Activated naive CD8-positive, alpha-beta T cell treated with anti-CD3 and anti-CD28 coated beads, Interleukin-2, amount 50 U/mL, for 24 hours (primary cell): ENCODE measurements at regions not wholly inside any gene's neighbourhood (a gene's known extent, or its start where the extent isn't known, plus 50 kb on each side); places are given as distances from the start of the nearest gene placed in this dataset.

ENCODE experiments used
- ATAC-seq: fragments of 150-1000 bp; cut with Tn5 transposase; one replicate; pipeline ENCODE4 v1.10.0; 2021
- DNase-seq: peaks from one replicate; pipeline ENCODE4 v3.0.0; 2021
- H3K27ac Mint-ChIP-seq: one replicate; pipeline ENCODE4 v1.8.0; 2021; ENCODE audit warnings: mild to moderate bottlenecking, mixed read lengths
- H3K27me3 Mint-ChIP-seq: one replicate; pipeline ENCODE4 v1.8.0; 2021; ENCODE audit warnings: mixed read lengths
- H3K36me3 Mint-ChIP-seq: one replicate; pipeline ENCODE4 v1.8.0; 2021; ENCODE audit warnings: low read depth, mixed read lengths
- H3K4me1 Mint-ChIP-seq: one replicate; pipeline ENCODE4 v1.8.0; 2021; ENCODE audit warnings: mixed read lengths
- H3K4me3 Mint-ChIP-seq: one replicate; pipeline ENCODE4 v1.8.0; 2021; ENCODE audit warnings: mild to moderate bottlenecking, moderate library complexity, mixed read lengths
- H3K9me3 Mint-ChIP-seq: one replicate; pipeline ENCODE4 v1.8.0; 2021; ENCODE audit warnings: mixed read lengths

DNA sequence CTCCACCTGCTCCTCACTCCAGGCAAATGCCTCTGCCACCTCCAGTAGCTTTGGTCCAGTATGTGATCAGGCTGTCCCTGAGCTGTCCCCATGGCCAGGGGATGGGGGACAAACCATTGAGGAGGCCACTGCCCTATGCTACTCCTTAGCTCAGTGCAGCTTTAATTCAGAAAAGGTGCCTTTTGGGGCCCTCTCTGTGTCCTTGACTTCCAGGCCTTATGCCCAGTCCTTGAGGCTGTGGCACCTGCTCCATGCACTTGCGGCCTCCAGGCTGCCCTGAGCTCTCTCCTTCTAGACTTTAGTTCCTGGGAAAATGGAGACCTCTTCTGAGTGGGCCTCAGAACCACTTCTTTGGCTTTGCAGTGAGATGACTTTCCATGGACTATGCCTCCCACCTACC lies 650.8 kb upstream of the CELF2 start:
- Mint-ChIP-seq H3K9me3 (no peaks in the 10 kb centered on the region), H3K36me3 (no peaks in the 10 kb centered on the region), H3K4me1 (no peaks in the 10 kb centered on the region), H3K27ac (no peak overlapping the region), H3K27me3 (peaks cover 10% of the 10 kb centered on the region), H3K4me3 (no peak overlapping the region)
- DNase-seq = no peak
- ATAC-seq = no peak

DNA sequence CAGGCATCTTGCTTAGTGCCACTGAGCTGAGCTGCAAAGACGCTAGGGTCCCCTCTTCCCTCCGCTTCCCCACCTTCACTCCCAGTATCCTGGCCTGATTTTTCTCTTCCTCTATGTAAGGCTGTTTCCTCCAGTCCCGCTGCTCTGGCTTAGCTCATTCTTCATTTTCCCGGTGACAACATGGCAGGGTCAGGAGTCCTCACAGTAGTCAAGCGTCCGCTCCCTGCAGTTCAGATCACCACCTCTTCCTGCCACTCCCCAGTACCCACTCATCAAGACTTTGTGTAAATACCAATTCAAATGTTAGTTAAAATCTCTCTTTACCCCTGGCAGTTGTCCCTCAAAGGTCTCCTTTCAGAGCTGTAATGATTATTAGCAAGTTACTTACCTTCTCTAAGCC lies 650.4 kb upstream of the CELF2 start:
- DNase-seq (no peak), ATAC-seq (no peak)
- Mint-ChIP-seq H3K27ac (no peak overlapping the region), H3K36me3 (no peaks in the 10 kb centered on the region), H3K4me1 (no peaks in the 10 kb centered on the region), H3K9me3 (no peaks in the 10 kb centered on the region), H3K4me3 (no peak overlapping the region), H3K27me3 (peaks cover 10% of the 10 kb centered on the region)

DNA sequence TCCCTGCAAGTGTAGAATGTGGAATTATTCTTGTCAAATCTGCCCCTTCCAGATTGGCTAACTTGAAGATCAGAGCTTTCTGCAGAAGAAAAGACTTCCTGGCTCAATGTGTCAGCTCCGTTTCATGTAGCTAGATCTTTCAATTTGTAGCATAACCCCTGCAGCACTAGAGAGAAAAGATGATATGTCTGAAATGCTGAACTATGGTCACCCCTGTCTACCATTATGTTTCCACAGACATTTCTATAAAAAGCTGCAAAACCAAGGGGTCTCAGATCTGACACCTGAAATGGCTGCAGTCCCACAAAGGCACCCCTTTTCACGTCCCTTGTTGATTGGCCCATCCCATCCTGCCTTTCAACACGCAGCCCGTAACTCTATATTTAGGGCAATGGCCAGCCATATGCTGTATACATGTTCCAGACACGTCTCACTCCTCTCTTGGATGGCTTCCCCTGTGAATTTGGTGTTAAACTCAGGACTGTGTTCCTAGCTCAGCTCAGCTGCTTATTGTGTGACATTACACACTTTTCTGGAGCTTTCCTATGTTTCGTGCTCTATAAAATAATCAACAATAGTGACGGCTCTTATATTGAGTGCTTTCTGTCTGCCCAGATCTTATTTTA lies 648.6 kb upstream of the CELF2 start:
- no peak overlapping the region for H3K4me3 Mint-ChIP-seq
- no peak overlapping the region for H3K27ac Mint-ChIP-seq
- H3K36me3 Mint-ChIP-seq = no peaks in the 10 kb centered on the region
- no peaks in the 10 kb centered on the region for H3K4me1 Mint-ChIP-seq
- peaks cover 3% of the 10 kb centered on the region for H3K27me3 Mint-ChIP-seq
- no peak for DNase-seq
- ATAC-seq = no peak
- H3K9me3 Mint-ChIP-seq = no peaks in the 10 kb centered on the region

DNA sequence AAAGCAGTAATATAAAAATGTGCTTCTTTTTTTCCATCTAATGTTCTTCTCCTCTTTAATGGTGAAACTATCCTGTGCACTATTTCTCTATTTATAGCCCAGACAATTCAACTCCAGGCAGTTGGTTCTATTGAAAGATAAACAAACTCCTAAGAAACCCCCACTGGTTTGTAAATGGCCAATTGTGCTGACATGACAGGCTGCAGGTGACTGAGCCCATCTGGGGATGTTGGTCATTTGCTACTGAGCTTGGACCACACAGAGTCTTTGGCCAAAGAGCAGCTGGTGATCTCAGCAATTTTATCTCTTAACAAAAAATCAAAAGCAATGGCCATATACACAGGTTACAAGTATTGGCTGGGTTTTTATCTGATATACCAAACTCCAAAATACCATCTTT lies 631.8 kb upstream of the CELF2 start:
- H3K27ac Mint-ChIP-seq = no peak overlapping the region
- peaks cover 12% of the 10 kb centered on the region for H3K9me3 Mint-ChIP-seq
- DNase-seq (no peak), ATAC-seq (no peak)
- no peaks in the 10 kb centered on the region for H3K36me3 Mint-ChIP-seq
- peaks cover 4% of the 10 kb centered on the region for H3K27me3 Mint-ChIP-seq
- H3K4me3 Mint-ChIP-seq = no peak overlapping the region
- no peaks in the 10 kb centered on the region for H3K4me1 Mint-ChIP-seq

DNA sequence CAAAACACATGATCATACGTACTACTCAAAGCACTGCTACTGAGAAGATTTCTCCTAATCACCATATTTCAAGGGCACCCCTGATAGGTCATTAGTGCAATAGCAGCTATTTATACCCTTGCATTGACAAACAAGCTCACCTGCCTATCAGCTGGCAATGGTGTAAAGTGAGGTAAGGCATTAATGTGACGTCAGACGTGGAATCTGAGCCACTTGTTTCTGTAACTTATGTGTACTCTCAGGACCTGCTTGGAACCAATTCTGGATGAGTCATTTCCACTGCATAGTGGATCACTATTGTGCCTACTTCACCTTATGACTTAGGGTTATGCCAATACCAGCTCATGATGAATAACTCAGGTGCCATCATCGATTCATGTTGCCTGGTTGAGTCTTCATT lies 628.5 kb upstream of the CELF2 start:
- no peaks in the 10 kb centered on the region for H3K4me1 Mint-ChIP-seq
- H3K27ac Mint-ChIP-seq = no peak overlapping the region
- H3K27me3 Mint-ChIP-seq = peaks cover 11% of the 10 kb centered on the region
- peaks cover 5% of the 10 kb centered on the region for H3K9me3 Mint-ChIP-seq
- H3K36me3 Mint-ChIP-seq = no peaks in the 10 kb centered on the region
- DNase-seq (no peak), ATAC-seq (no peak)
- H3K4me3 Mint-ChIP-seq = no peak overlapping the region

DNA sequence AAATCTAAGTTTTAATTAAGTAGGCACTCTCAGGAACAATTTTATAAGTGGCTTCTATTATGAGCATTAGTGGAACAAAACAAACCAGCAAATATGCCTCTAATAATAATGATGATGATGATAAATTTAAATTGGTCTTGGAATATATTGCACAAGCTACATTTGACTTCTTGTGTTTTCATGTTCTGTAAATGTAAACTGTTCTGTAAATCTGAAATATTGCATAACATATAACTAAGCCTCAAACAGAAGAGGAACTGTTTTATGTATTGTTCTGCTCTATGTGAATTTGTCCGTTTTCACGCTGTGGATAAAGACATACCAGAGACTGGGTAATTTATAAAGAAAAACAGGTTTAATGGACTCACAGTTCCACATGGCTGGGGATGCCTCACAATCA lies 625.2 kb upstream of the CELF2 start:
- H3K27me3 Mint-ChIP-seq = peaks cover 11% of the 10 kb centered on the region
- no peaks in the 10 kb centered on the region for H3K4me1 Mint-ChIP-seq

DNA sequence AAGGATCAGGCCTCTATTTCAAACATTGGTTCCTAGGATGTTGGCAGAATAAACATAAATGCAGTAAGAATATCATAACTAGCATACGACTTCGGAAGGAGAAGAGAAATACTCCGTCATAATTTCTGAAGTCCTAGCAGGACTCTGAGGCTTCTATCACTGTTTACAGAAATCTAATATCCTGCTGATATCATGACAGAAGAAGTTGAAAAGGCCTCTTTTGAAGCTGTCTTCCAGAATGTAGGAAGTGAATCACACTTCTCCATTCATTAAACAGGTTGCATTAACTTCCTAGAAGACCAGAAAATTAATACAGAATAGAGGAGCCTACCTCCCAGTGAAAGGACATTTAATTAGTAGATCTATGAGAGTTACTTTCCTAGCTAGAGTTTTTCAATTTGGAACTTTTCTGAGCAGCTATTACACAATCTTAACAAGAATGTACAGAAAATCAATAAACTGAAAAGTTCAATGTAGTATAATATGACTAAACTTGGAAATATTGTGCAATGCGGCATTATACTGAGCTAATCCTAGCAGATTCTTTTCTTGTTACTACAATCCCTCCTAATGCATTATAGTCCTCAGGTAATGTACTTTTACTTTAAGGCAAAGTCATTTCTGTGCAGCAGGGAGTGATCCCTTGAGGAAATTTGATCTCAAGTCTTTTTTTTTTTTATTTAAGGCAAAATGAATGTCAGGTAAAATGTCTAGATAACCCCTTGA lies 622.6 kb upstream of the CELF2 start:
- DNase-seq = no peak
- H3K4me3 Mint-ChIP-seq = no peak overlapping the region
- no peaks in the 10 kb centered on the region for H3K9me3 Mint-ChIP-seq
- peaks cover 10% of the 10 kb centered on the region for H3K27me3 Mint-ChIP-seq
- no peak overlapping the region for H3K27ac Mint-ChIP-seq
- no peaks in the 10 kb centered on the region for H3K4me1 Mint-ChIP-seq
- H3K36me3 Mint-ChIP-seq = no peaks in the 10 kb centered on the region
- ATAC-seq = no peak

More for the DNA sequence above, 625.2 kb upstream of the CELF2 start:
- Mint-ChIP-seq H3K27ac (no peak overlapping the region), H3K36me3 (no peaks in the 10 kb centered on the region), H3K9me3 (no peaks in the 10 kb centered on the region), H3K4me3 (no peak overlapping the region)
- no peak for DNase-seq
- ATAC-seq = no peak

DNA sequence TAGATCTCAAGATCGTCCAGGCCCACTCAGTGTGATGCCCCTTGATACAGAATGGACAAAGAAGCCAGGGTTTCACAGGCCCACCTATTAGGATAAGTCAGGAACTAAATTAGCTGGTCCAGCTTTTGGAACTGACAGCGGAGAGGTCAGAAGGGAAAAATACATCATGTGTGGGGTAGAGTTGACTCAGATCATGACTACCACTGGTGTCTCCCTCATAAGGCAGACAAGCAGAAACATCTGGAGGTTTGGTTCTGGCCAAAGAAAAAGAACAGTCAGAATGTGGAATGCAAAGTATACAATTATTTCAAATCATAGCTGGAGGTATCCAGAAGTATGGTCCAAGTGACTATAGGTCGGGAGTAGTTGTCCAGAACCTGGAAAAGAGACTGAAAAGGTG lies 621.1 kb upstream of the CELF2 start:
- no peak for DNase-seq
- Mint-ChIP-seq H3K4me1 (no peaks in the 10 kb centered on the region), H3K4me3 (no peak overlapping the region), H3K36me3 (no peaks in the 10 kb centered on the region), H3K27me3 (peaks cover 6% of the 10 kb centered on the region), H3K9me3 (peaks cover under 1% of the 10 kb centered on the region), H3K27ac (no peak overlapping the region)
- no peak for ATAC-seq

DNA sequence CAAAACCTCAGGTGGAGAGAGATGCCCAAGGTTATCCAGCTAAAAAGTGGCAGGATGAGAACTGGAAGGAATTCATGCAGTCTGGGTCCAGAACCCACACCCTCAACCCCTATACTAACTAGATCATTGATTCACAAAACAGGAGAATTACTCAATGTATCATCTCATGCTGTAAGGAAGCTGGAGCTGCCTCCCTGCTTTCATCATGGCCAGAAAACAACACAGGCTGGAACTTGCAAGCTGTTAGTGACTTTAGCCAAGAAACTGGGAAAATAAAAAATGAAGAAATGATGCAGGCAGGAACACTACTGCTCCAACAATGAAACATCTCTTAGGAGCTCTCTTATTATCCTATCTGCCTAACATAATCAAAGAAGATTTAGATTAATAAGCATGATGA lies 619.8 kb upstream of the CELF2 start:
- no peaks in the 10 kb centered on the region for H3K4me1 Mint-ChIP-seq
- no peak overlapping the region for H3K4me3 Mint-ChIP-seq

DNA sequence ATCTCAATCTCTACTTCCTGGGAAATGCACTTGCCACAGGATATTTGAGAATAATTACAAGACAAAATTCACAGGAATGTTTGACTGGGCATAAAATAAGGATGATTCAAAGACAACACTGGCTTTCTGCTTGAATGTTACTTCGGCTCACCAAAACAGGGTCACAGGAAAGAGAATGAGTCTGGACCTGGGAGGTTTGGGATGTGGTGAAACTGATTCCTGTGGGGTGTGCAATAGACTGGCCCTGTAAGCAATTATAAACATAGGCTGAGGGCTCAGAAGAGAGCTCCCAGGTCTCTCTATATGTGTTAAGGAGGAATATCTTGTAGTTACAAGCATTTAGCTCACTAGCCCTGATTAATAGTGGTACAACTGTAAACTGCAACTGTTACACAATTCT lies 613.9 kb upstream of the CELF2 start:
- no peak overlapping the region for H3K27ac Mint-ChIP-seq
- no peaks in the 10 kb centered on the region for H3K36me3 Mint-ChIP-seq
- peaks cover 8% of the 10 kb centered on the region for H3K9me3 Mint-ChIP-seq
- H3K4me1 Mint-ChIP-seq = no peaks in the 10 kb centered on the region
- H3K4me3 Mint-ChIP-seq = no peak overlapping the region
- H3K27me3 Mint-ChIP-seq = peaks cover 2% of the 10 kb centered on the region
- no peak for DNase-seq
- no peak for ATAC-seq

More for the DNA sequence above, 619.8 kb upstream of the CELF2 start:
- H3K27me3 Mint-ChIP-seq = peaks cover 2% of the 10 kb centered on the region
- DNase-seq = no peak
- no peak overlapping the region for H3K27ac Mint-ChIP-seq
- peaks cover 5% of the 10 kb centered on the region for H3K9me3 Mint-ChIP-seq
- ATAC-seq = no peak
- H3K36me3 Mint-ChIP-seq = no peaks in the 10 kb centered on the region

DNA sequence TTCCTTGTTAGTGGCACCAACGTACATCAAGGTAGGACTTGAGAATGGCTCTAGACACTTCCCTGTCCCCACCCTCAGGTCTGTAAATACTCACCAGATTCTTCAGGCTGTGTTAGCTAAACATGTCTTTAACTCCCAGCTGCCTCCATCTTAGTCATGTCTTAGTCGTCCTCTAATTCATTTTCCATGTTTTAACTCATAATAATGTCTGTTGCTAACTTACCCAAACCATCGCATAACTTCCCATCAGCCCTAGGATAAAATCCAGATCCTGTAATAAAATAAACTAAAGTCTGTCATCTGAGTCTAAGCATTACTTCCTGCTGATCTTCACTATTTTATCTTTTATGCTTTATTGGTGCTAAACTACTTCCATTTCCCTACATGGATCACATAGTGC lies 600.0 kb upstream of the CELF2 start:
- Mint-ChIP-seq H3K4me1 (peaks cover 7% of the 10 kb centered on the region), H3K4me3 (no peak overlapping the region), H3K9me3 (peaks cover 4% of the 10 kb centered on the region), H3K36me3 (no peaks in the 10 kb centered on the region), H3K27ac (no peak overlapping the region), H3K27me3 (no peaks in the 10 kb centered on the region)
- DNase-seq (no peak), ATAC-seq (no peak)

DNA sequence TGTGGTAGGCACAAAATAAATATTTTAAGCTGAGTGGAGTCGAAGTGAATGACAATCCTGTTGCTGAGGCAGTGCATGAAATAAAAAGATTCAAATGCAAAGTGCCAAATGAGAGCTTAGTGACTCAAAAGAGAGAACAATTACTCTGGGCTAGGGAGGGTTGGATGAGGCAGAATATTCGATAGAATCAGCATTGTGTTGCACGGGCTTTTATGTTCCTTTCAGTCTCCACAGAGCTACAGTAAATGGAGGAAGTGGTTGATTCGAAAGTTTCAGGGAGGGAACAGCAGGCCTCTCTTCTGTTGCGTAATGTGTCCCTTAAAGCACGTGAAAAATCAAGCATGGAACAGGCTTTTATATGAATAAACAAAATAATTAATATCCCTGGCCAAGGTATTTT lies 599.3 kb upstream of the CELF2 start:
- H3K4me3 Mint-ChIP-seq = no peak overlapping the region
- peaks cover 4% of the 10 kb centered on the region for H3K9me3 Mint-ChIP-seq
- no peaks in the 10 kb centered on the region for H3K36me3 Mint-ChIP-seq
- no peaks in the 10 kb centered on the region for H3K27me3 Mint-ChIP-seq
- H3K27ac Mint-ChIP-seq = no peak overlapping the region
- H3K4me1 Mint-ChIP-seq = peaks cover 7% of the 10 kb centered on the region
- ATAC-seq (peak; percentile 59), DNase-seq (no peak)

DNA sequence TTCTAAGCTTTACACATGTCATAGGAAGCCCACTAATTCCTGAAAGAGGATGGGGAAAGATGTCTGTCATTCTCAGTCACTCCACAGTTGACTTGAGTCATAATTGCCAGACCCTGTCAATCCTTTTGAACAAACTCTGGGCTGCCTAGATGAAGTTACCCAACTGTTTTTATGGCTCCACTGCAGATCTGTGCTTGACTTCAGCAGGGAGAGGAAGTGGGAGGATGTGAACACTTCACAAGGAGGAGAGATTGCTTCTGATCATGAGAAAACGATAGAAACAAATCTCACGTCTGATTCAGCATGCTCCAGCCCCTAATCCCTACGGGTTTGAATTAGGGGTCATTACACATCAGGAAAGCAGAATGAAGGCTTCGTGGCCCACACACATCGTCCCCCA lies 596.6 kb upstream of the CELF2 start:
- Mint-ChIP-seq H3K27ac (no peak overlapping the region), H3K36me3 (no peaks in the 10 kb centered on the region), H3K4me1 (peaks cover 7% of the 10 kb centered on the region), H3K27me3 (no peaks in the 10 kb centered on the region), H3K9me3 (peaks cover 7% of the 10 kb centered on the region), H3K4me3 (no peak overlapping the region)
- ATAC-seq (no peak), DNase-seq (no peak)

DNA sequence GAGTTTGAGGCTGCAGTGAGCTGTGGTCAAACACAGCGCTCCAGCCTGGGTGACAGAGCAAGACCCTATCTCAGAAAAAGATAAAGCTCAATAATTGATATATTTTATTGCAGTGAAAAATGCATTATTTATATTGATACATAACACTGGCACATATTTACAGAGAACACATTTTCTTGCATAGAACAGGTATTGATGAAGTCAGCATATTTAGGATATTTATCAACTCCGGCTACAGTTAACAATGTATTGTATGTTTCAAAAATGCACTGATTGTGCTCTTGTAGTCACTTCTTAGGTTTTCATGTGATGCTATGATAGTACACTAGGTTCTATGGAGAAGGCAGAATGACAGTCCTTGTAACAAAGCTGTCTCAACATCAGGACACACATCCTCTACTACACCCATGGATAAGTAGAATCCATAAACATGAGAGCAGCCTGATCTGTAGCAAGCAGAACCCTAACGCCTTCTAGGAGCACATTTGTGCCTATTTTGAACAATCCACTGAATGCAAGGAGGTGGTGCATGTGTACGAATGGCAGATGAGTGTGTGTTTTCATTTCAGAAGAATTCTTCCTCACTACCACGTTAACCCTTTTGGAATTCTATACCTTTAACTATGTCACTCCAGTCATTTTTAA lies 586.1 kb upstream of the CELF2 start:
- peaks cover 7% of the 10 kb centered on the region for H3K27me3 Mint-ChIP-seq

DNA sequence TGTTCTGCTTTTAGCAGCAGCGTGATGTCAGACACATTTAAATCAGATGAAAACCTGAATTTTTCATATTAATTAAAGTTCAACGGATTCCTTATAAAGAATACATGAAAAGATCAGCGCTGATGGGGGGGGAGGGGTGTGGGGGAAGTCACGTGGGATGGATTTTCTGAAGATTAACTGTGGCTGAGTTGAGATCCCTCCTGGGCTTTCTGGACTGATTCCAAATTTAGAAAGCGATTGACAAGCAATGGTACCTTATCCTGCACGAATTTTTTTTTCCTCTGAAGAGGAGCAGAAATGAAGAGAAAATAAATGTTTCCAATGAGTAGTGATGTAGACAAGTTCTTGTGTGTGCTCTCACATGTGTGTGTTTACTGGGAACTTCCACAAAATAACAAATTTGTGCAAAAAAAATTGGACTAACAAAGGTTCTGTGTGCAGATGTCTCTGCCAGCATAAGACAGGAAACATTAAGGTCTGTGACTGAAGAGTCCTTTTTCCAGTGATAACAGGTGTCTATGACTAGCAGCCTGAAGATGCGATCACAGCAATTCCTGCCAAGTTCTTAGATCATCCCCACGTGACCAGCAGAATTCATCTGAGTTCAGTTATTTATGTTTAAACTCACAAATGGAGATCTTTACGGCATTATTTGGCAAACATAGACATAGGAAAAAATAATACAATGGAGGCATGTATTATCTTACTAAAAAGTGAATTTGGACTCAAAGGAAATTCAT lies 585.2 kb upstream of the CELF2 start:
- Mint-ChIP-seq H3K9me3 (peaks cover 4% of the 10 kb centered on the region), H3K27me3 (peaks cover 7% of the 10 kb centered on the region), H3K36me3 (no peaks in the 10 kb centered on the region), H3K27ac (no peak overlapping the region), H3K4me3 (no peak overlapping the region), H3K4me1 (no peaks in the 10 kb centered on the region)
- ATAC-seq (no peak), DNase-seq (no peak)

More for the DNA sequence above, 586.1 kb upstream of the CELF2 start:
- Mint-ChIP-seq H3K27ac (no peak overlapping the region), H3K4me3 (no peak overlapping the region), H3K4me1 (no peaks in the 10 kb centered on the region), H3K9me3 (peaks cover 4% of the 10 kb centered on the region), H3K36me3 (no peaks in the 10 kb centered on the region)
- DNase-seq = no peak
- no peak for ATAC-seq
